SH-SY5Y (cell line): ENCODE measurements at regions not wholly inside any gene's neighbourhood (a gene's known extent, or its start where the extent isn't known, plus 50 kb on each side); places are given as distances from the start of the nearest gene placed in this dataset.

ENCODE experiments used
- GATA2 ChIP-seq: IDR thresholded peaks from 2 replicates; pipeline ENCODE4 v1.6.1; 2011; ENCODE audit warnings: mild to moderate bottlenecking, low read depth, low read length
- GATA3 ChIP-seq: IDR thresholded peaks from 2 replicates; pipeline ENCODE4 v1.6.1; 2011; ENCODE audit warnings: low read depth, mild to moderate bottlenecking, low read length, moderate library complexity

- no peak for TF ChIP-seq GATA3
- TF ChIP-seq GATA2 = no peak
Observed at GRCh38 chr16:63496282-63496681, 1460.0 kb upstream of the CDH8 start.
